PC-9 (cell line): ENCODE measurements at regions not wholly inside any gene's neighbourhood (a gene's known extent, or its start where the extent isn't known, plus 50 kb on each side); places are given as distances from the start of the nearest gene placed in this dataset.

Experiments
- BruUV-seq: library from RNA; stranded (reverse); fragments of 400-500 nt; replicated peaks from 2 replicates; lab custom pipeline; 2021; lab: Mats Ljungman, UMichigan
- CTCF ChIA-PET: fragments of 300-600 bp; sonication (Branson Sonifier 250); formaldehyde crosslinking; loops from one replicate; lab custom pipeline; 2022; ENCODE audit warnings: antibody characterized with exemption; lab: Charles Lee
- POLR2A ChIA-PET: fragments of 300-600 bp; sonication (Branson Sonifier 250); formaldehyde crosslinking; loops from one replicate; lab custom pipeline; 2022; ENCODE audit warnings: antibody characterized with exemption; ENCODE audit not compliant: unreplicated experiment; lab: Charles Lee
- DNase-seq, 2 experiments: peaks; one replicate each; pipeline versions ENCODE4 v3.0.0 to v3.0.0-alpha.2; 2015 to 2022; ENCODE audit warnings: mixed read lengths in 1 of 2
- H2AFZ ChIP-seq: fragments of 200-600 bp; sonication (generic); 2 replicates; pipeline ENCODE4 v1.8.1; 2017; ENCODE audit warnings: antibody characterized with exemption
- H3F3A ChIP-seq: fragments of 200-600 bp; sonication (generic); 2 replicates; pipeline ENCODE4 v1.8.1; 2017; ENCODE audit warnings: antibody characterized with exemption, mild to moderate bottlenecking, low read depth; ENCODE audit not compliant: insufficient read depth
- H3K27ac ChIP-seq: fragments of 200-600 bp; sonication (generic); 2 replicates; pipeline ENCODE4 v1.6.1; 2016; ENCODE audit warnings: mixed run types
- H3K27me3 ChIP-seq: fragments of 200-600 bp; sonication (generic); 2 replicates; pipeline ENCODE4 v1.6.1; 2016; ENCODE audit warnings: low read depth, mixed run types; ENCODE audit not compliant: insufficient read depth
- H3K36me3 ChIP-seq: fragments of 200-600 bp; sonication (generic); 2 replicates; pipeline ENCODE4 v1.6.1; 2016; ENCODE audit warnings: low read depth, mixed run types
- H3K4me1 ChIP-seq: fragments of 200-600 bp; sonication (generic); replicated peaks from 2 replicates; pipeline ENCODE4 v1.6.1; 2016; ENCODE audit warnings: mixed run types; ENCODE audit not compliant: insufficient read depth
- H3K4me2 ChIP-seq: fragments of 200-600 bp; sonication (generic); 2 replicates; pipeline ENCODE4 v1.6.1; 2017; ENCODE audit warnings: mixed run types
- H3K4me3 ChIP-seq: fragments of 200-600 bp; sonication (generic); 2 replicates; pipeline ENCODE4 v1.6.1; 2016; ENCODE audit warnings: mixed run types
- H3K79me2 ChIP-seq: fragments of 200-600 bp; sonication (generic); 2 replicates; pipeline ENCODE4 v1.6.1; 2017; ENCODE audit warnings: low read depth, mixed run types
- H3K9me2 ChIP-seq: fragments of 200-600 bp; sonication (generic); 2 replicates; pipeline ENCODE4 v1.8.1; 2017; ENCODE audit warnings: mild to moderate bottlenecking; ENCODE audit not compliant: insufficient read depth
- H3K9me3 ChIP-seq: fragments of 200-600 bp; sonication (generic); 2 replicates; pipeline ENCODE4 v1.8.1; 2016; ENCODE audit warnings: low read depth; ENCODE audit not compliant: insufficient read depth
- H4K20me1 ChIP-seq: fragments of 200-600 bp; sonication (generic); 2 replicates; pipeline ENCODE4 v1.8.1; 2017; ENCODE audit not compliant: insufficient read depth
- EZH2 ChIP-seq: fragments of 200-600 bp; sonication (generic); IDR thresholded peaks from 2 replicates; pipeline ENCODE4 v1.8.0; 2017; ENCODE audit warnings: antibody characterized with exemption, low read depth
- intact Hi-C: fragments of 100-400 bp; cut with micrococcal nuclease; formaldehyde crosslinking; loops from one replicate; pipeline ENCODE4 v1.10.0; 2022; ENCODE audit not compliant: unreplicated experiment
- TF ChIP-seq, protein P1 (sequence below): fragments of 200-600 bp; sonication (generic); conservative IDR thresholded peaks from 2 replicates; pipeline ENCODE4 v1.6.1; 2017; ENCODE audit warnings: mixed run types, antibody characterized with exemption, mild to moderate bottlenecking, moderate library complexity

DNA sequence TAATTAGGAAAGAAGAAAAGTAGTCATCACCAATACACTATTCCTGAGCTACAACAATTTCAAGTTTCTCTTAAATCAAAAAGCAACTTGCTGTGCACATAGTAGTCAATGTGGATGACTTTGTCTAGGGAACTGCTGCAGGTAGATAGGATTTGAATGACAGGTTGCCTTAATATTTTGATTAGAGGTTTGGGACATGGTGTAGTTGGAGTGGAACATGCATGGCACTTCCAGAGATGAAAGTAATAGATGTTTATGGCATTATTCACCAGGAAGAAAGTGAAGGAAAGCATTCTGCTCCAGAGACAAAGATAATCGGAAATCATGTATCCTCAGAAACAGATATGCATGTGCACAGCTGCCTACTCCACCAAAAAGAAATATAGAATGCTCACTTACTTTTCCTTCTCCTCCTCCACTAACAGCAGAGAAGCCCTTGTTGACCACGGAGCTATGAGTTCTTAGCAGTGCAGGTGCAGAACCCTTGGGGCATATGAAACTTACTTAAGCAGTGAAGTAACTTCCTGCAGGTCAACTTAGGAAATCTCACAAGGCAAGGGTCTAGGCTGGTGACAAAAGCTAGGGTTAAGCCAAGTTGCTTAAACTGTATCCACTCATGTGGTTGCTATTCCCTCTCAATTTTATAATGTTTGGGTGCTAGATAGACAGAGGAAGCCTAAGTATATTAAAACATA, 390.8 kb downstream of the HNRNPD start:
- DNase-seq: no peak
- ChIA-PET POLR2A (no interaction called here), CTCF (no interaction called here)
- no peaks in the 10 kb centered on the region for H3K36me3 ChIP-seq
- no TSS peak for BruUV-seq
- no peaks in the 10 kb centered on the region for H3K27me3 ChIP-seq
- no peaks in the 10 kb centered on the region for H3K9me2 ChIP-seq
- no peak overlapping the region for H3K4me2 ChIP-seq
- no peak overlapping the region for H3K27ac ChIP-seq
- no peak overlapping the region for H3K4me3 ChIP-seq
- no peaks in the 10 kb centered on the region for H3F3A ChIP-seq
- no peak for TF ChIP-seq EZH2
- TF ChIP-seq, protein P1, sequence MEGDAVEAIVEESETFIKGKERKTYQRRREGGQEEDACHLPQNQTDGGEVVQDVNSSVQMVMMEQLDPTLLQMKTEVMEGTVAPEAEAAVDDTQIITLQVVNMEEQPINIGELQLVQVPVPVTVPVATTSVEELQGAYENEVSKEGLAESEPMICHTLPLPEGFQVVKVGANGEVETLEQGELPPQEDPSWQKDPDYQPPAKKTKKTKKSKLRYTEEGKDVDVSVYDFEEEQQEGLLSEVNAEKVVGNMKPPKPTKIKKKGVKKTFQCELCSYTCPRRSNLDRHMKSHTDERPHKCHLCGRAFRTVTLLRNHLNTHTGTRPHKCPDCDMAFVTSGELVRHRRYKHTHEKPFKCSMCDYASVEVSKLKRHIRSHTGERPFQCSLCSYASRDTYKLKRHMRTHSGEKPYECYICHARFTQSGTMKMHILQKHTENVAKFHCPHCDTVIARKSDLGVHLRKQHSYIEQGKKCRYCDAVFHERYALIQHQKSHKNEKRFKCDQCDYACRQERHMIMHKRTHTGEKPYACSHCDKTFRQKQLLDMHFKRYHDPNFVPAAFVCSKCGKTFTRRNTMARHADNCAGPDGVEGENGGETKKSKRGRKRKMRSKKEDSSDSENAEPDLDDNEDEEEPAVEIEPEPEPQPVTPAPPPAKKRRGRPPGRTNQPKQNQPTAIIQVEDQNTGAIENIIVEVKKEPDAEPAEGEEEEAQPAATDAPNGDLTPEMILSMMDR: no peak
- no peaks in the 10 kb centered on the region for H3K4me1 ChIP-seq
- no peaks in the 10 kb centered on the region for H4K20me1 ChIP-seq
- no peaks in the 10 kb centered on the region for H3K79me2 ChIP-seq
- no peak overlapping the region for H2AFZ ChIP-seq
- intact Hi-C loops: no loop called here
- no peaks in the 10 kb centered on the region for H3K9me3 ChIP-seq

DNA sequence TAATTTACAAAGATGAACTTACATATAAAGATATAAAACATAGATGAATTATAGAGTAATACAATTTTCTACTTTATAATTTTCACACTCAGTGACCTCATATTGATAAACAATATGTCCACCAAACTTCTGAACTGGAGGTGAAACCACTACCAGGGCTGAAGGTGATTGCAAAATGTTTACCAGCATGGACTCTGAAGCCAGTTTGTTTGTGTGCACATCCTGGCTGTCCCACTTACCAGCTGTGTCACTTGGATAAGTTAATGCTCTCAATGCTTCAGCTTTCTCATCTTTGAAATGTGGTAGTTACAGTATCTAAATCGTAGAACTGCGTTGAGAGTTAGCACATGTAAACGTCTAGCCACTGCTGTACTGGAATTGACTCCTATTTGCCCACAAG, 392.6 kb downstream of the HNRNPD start:
- Histone ChIP-seq H3K4me3 (no peak overlapping the region), H4K20me1 (no peaks in the 10 kb centered on the region), H3K27ac (no peak overlapping the region), H3K4me2 (no peak overlapping the region), H3K36me3 (no peaks in the 10 kb centered on the region), H3K9me3 (no peaks in the 10 kb centered on the region), H3F3A (no peaks in the 10 kb centered on the region), H3K4me1 (no peaks in the 10 kb centered on the region), H3K9me2 (no peaks in the 10 kb centered on the region), H3K79me2 (no peaks in the 10 kb centered on the region), H3K27me3 (no peaks in the 10 kb centered on the region), H2AFZ (no peak overlapping the region)
- intact Hi-C loops: no loop called here
- ChIA-PET POLR2A (no interaction called here), CTCF (no interaction called here)
- DNase-seq: no peak
- no peak for TF ChIP-seq EZH2
- TF ChIP-seq, protein P1: no peak
- BruUV-seq: no TSS peak

DNA sequence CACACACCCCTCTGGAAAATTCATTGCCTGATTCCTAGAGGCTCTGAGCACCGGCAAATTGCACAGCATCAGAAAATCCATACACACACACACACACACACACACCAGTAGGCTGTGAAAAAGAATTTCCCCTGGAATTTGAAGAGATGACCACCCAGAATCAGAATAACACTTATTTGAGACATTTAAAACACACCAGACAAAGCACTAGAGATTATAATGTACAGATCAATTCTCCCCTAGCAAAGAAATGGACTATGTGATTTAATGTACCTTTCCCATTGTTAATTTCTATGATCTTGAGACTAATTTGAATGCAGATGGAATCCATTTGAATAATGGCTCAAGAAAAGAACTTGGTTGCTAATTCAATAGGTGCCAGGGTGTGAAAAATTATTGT, 399.3 kb downstream of the HNRNPD start:
- Histone ChIP-seq H3K9me2 (no peaks in the 10 kb centered on the region), H3F3A (no peaks in the 10 kb centered on the region), H3K27me3 (no peaks in the 10 kb centered on the region), H3K4me2 (no peak overlapping the region), H3K9me3 (no peaks in the 10 kb centered on the region), H3K36me3 (no peaks in the 10 kb centered on the region), H4K20me1 (no peaks in the 10 kb centered on the region), H3K27ac (no peak overlapping the region), H3K79me2 (no peaks in the 10 kb centered on the region), H2AFZ (no peak overlapping the region), H3K4me1 (no peaks in the 10 kb centered on the region), H3K4me3 (no peak overlapping the region)
- TF ChIP-seq EZH2: no peak
- TF ChIP-seq, protein P1: no peak
- no TSS peak for BruUV-seq
- intact Hi-C loops: no loop called here
- CTCF ChIA-PET: no interaction called here
- POLR2A ChIA-PET: no interaction called here
- no peak for DNase-seq
